Suprapubic skin (tissue), 4 donors: ENCODE measurements at regions not wholly inside any gene's neighbourhood (a gene's known extent, or its start where the extent isn't known, plus 50 kb on each side); places are given as distances from the start of the nearest gene placed in this dataset.
"Not testable (repeated sequence)": the region's sequence is repeated elsewhere in the genome, so short reads cannot be mapped to it uniquely, and the experiment has no call there.

Experiments
- DNase-seq, 2 donors: peaks; one replicate each; pipeline ENCODE4 v3.0.0-alpha.2; 2019; ENCODE audit warnings: low spot score in 2 of 2
- H3K27ac ChIP-seq: fragments of 200-600 bp; sonication (generic); one replicate; pipeline ENCODE4 v1.5.1; 2019
- H3K27me3 ChIP-seq: fragments of 200-600 bp; sonication (generic); one replicate; pipeline ENCODE4 v1.5.1; 2019
- H3K36me3 ChIP-seq: fragments of 200-600 bp; sonication (generic); one replicate; pipeline ENCODE4 v1.5.1; 2019
- H3K4me1 ChIP-seq: fragments of 200-600 bp; sonication (generic); one replicate; pipeline ENCODE4 v1.5.1; 2019
- H3K4me3 ChIP-seq: fragments of 200-600 bp; sonication (generic); one replicate; pipeline ENCODE4 v1.5.1; 2019; ENCODE audit warnings: mild to moderate bottlenecking
- H3K9me3 ChIP-seq: fragments of 200-600 bp; sonication (generic); one replicate; pipeline ENCODE4 v1.5.1; 2019
- EP300 ChIP-seq: sonication (generic); formaldehyde crosslinking; IDR thresholded peaks from one replicate; pipeline ENCODE4 v1.6.1; 2017; ENCODE audit warnings: antibody characterized with exemption
- POLR2A ChIP-seq, 2 donors: fragments of 450-650 bp; IDR thresholded peaks; one replicate each; pipeline ENCODE4 v1.6.1; 2017; ENCODE audit warnings: antibody characterized with exemption in 2 of 2, mild to moderate bottlenecking in 2 of 2, moderate library complexity in 2 of 2
- POLR2AphosphoS5 ChIP-seq, 3 donors: sonication (generic); formaldehyde crosslinking; IDR thresholded peaks; one replicate each; pipeline ENCODE4 v1.6.1; 2017; ENCODE audit warnings: antibody characterized with exemption in 3 of 3
- WGBS: methylation state at CpG from one replicate; pipeline ENCODE4 v1.1.5; 2018; 5-methylcytosine and 5-hydroxymethylcytosine counted together
- TF ChIP-seq, protein P1 (sequence below), 2 donors: fragments of 200-600 bp in 1 of 2; fragments of 450-650 bp in 1 of 2; sonication (generic) in 1 of 2; IDR thresholded peaks; one replicate each; pipeline ENCODE4 v1.5.1; 2016 to 2019; ENCODE audit warnings: antibody characterized with exemption in 2 of 2, mild to moderate bottlenecking in 1 of 2, moderate library complexity in 1 of 2

DNA sequence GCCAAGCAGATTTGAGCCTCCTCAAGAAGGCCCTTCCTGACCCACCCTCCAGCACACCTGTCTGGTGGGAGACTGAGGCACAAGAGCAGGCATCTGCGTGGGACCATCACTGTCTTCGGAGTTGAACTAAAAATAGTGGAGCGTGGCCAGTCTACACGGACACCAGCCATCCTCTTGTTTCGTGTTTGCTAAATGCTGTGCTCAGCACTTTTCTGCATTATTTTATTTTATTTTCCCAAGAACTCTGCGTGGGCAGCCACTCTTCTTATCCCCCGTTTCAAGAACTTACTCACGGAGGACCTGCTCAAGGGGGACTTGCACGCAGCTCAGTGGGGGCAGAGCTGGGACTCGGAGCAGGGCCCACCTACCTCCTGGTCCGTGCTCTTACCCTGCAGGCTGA is 60.8 kb downstream of the SOCS3 start:
- Histone ChIP-seq H3K27me3 (no peaks in the 10 kb centered on the region), H3K27ac (no peak overlapping the region), H3K36me3 (no peaks in the 10 kb centered on the region), H3K4me3 (no peak overlapping the region), H3K9me3 (no peaks in the 10 kb centered on the region), H3K4me1 (no peaks in the 10 kb centered on the region)
- TF ChIP-seq, protein P1, sequence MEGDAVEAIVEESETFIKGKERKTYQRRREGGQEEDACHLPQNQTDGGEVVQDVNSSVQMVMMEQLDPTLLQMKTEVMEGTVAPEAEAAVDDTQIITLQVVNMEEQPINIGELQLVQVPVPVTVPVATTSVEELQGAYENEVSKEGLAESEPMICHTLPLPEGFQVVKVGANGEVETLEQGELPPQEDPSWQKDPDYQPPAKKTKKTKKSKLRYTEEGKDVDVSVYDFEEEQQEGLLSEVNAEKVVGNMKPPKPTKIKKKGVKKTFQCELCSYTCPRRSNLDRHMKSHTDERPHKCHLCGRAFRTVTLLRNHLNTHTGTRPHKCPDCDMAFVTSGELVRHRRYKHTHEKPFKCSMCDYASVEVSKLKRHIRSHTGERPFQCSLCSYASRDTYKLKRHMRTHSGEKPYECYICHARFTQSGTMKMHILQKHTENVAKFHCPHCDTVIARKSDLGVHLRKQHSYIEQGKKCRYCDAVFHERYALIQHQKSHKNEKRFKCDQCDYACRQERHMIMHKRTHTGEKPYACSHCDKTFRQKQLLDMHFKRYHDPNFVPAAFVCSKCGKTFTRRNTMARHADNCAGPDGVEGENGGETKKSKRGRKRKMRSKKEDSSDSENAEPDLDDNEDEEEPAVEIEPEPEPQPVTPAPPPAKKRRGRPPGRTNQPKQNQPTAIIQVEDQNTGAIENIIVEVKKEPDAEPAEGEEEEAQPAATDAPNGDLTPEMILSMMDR (IDR thresholded peaks at IDR 0.05), result no peak
- TF ChIP-seq POLR2AphosphoS5 (IDR thresholded peaks at IDR 0.05), result no peak
- TF ChIP-seq EP300, result no peak
- no peak for TF ChIP-seq POLR2A (IDR thresholded peaks at IDR 0.05)
- no peak for DNase-seq
- 80% methylated on average over 11 of the region's 11 CpGs for WGBS

DNA sequence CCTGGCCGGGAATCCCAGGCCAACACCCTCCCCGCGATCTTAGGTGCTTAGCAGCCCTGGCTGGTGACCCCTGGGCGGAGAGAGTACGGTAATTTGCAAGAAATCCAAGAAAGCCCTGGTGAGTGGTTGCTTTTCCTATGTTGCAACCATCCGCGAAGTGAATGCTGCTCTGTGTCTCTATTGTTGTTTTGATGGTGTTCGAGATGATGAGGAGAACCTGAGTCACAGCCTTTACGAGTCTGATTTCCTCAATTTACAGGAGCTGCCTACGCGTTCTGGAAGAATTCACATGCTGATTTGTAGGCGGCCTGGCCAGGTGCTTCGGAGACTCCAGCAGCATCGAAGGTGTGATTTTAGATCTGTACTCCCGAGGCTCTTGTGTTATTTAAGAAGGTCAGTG is 63.3 kb downstream of the TMEM235 start:
- Histone ChIP-seq H3K4me3 (no peak overlapping the region), H3K27ac (no peak overlapping the region), H3K27me3 (no peaks in the 10 kb centered on the region), H3K9me3 (no peaks in the 10 kb centered on the region), H3K4me1 (peaks cover 4% of the 10 kb centered on the region), H3K36me3 (no peaks in the 10 kb centered on the region)
- 77% methylated on average over 14 of the region's 15 CpGs for WGBS
- no peak for DNase-seq
- TF ChIP-seq, protein P1 (IDR thresholded peaks at IDR 0.05), result no peak
- TF ChIP-seq EP300 (no peak), POLR2A (IDR thresholded peaks at IDR 0.05) (no peak), POLR2AphosphoS5 (IDR thresholded peaks at IDR 0.05) (no peak)

DNA sequence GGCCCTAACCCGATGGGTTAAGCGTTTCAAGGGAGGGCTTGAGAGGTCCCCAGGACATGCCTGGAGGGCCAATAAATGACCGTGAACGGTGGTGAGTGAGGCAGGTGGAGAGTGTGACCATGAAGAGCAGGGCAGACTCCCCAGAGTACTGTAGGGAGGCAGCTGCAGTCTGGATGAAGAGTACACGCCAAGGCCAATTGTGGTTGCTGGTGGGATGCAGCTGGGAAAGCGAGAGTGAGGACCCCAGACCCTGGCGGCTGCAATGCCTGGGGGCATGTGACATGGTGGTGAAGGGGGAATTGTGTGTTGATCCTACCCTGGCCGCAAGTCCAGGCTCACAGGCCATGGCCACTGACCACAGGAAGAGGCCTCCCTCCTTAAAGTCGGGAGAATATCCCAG is 62.9 kb downstream of the TMEM235 start:
- Histone ChIP-seq H3K9me3 (no peaks in the 10 kb centered on the region), H3K4me1 (peaks cover 7% of the 10 kb centered on the region), H3K27me3 (no peaks in the 10 kb centered on the region), H3K27ac (no peak overlapping the region), H3K36me3 (no peaks in the 10 kb centered on the region), H3K4me3 (no peak overlapping the region)
- no peak for DNase-seq
- TF ChIP-seq, protein P1 (IDR thresholded peaks at IDR 0.05), result no peak
- no peak for TF ChIP-seq POLR2AphosphoS5 (IDR thresholded peaks at IDR 0.05)
- TF ChIP-seq POLR2A (IDR thresholded peaks at IDR 0.05), result no peak
- TF ChIP-seq EP300, result no peak
- 85% methylated on average over 8 of the region's 9 CpGs for WGBS

DNA sequence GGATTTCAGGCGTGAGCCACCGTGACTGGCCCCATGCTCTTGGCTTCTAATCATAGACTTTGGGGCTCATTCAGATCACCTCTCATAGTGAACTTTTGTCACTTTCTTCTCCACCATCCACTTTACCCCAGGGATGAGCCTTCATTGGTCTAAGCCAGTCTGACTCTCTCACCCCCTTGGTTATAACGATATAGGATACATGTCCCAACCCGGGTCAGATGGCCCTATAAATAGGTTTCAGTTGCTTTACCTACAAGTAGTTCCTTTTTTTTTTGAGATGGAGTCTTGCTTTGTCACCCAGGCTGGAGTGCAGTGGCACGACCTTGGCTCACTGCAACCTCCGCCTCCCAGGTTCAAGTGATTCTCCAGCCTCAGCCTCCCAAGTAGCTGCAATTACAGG is 61.7 kb downstream of the TMEM235 start:
- H3K27ac ChIP-seq, H3K9me3 ChIP-seq, H3K36me3 ChIP-seq, H3K27me3 ChIP-seq, DNase-seq, H3K4me1 ChIP-seq, H3K4me3 ChIP-seq: not testable (repeated sequence)
- 74% methylated on average over 6 of the region's 6 CpGs for WGBS

DNA sequence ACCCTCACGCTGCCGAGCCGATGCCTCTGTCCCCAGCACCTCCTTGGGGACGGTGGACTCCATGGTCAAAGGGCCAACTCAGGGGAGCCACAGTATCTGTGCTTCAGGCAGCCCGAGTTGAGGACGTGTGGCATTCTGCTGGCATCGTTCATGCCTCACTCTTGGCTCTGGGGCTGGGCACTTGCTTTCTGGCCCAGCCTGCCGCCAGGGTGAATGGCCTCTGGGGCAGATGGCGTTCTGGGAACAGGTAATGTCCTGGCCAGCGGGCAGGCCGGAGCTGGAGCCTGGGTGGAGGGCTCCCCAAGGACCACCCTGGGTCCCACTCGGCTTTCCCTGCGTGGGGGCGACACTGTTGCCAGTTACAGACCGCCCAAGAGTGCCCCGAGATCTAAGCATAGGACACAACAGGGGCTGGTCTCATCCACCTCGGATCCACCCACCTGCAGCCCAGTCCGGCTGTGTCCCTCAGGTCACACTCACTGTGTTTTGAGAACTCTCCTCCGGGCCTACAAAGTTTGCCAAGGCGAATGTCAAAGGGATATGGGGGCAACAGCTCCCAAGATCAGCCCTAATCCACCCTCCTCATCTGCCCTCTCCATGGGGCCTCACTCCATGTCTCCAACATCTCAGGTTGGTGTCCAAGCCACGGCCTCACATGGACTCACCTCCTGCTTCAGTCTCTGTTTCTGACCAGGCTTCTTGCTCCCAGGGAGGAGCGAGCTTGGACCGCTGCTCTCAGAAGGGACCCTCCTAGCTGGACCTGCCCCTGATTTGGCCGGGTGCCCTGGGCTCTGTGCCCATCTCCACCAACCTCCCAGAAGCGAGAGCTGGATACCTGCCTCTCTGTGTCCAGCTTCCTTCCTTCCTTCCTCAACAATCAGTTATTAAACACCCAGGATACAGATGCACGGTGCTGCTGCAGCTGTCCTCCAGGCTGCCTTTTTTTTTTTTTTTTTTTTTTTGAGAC is 60.8 kb downstream of the TMEM235 start:
- Histone ChIP-seq H3K36me3 (no peaks in the 10 kb centered on the region), H3K4me1 (peaks cover 7% of the 10 kb centered on the region), H3K4me3 (no peak overlapping the region), H3K27me3 (no peaks in the 10 kb centered on the region), H3K27ac (no peak overlapping the region), H3K9me3 (no peaks in the 10 kb centered on the region)
- TF ChIP-seq, protein P1 (IDR thresholded peaks at IDR 0.05), result no peak
- TF ChIP-seq POLR2A (IDR thresholded peaks at IDR 0.05), result no peak
- no peak for TF ChIP-seq POLR2AphosphoS5 (IDR thresholded peaks at IDR 0.05)
- no peak for TF ChIP-seq EP300
- 84% methylated on average over 18 of the region's 26 CpGs for WGBS
- DNase-seq, result no peak
